Natural killer cell (primary cell): ENCODE measurements at regions not wholly inside any gene's neighbourhood (a gene's known extent, or its start where the extent isn't known, plus 50 kb on each side); places are given as distances from the start of the nearest gene placed in this dataset.

Source experiments
- ATAC-seq, 3 donors: fragments of 150-1000 bp in 2 of 3; fragments of 200-7000 bp in 1 of 3; cut with Tn5 transposase; 1 replicate in 1 of 3; 2 replicates in 2 of 3; pipeline ENCODE4 v1.10.0; 2021; ENCODE audit warnings: mild to moderate bottlenecking in 2 of 3, moderate library complexity in 2 of 3
- DNase-seq, 2 donors: peaks; one replicate each; pipeline versions ENCODE4 v3.0.0 to v3.0.0-alpha.2; 2013 to 2021; ENCODE audit warnings: mixed read lengths in 1 of 2
- H3K27ac ChIP-seq: one replicate; pipeline ENCODE4 v1.5.1; 2013; ENCODE audit warnings: mild to moderate bottlenecking, low read length
- H3K27me3 ChIP-seq: one replicate; pipeline ENCODE4 v1.6.1; 2013; ENCODE audit warnings: low read length; ENCODE audit not compliant: control insufficient read depth, insufficient read depth
- H3K36me3 ChIP-seq: one replicate; pipeline ENCODE4 v1.6.1; 2013; ENCODE audit warnings: low read length; ENCODE audit not compliant: control insufficient read depth, insufficient read depth
- H3K4me1 ChIP-seq: one replicate; pipeline ENCODE4 v1.6.1; 2013; ENCODE audit warnings: low read length; ENCODE audit not compliant: control insufficient read depth, insufficient read depth
- H3K4me3 ChIP-seq: one replicate; pipeline ENCODE4 v1.5.1; 2013; ENCODE audit warnings: low read length
- H3K9me3 ChIP-seq: one replicate; pipeline ENCODE4 v1.6.1; 2013; ENCODE audit warnings: low read length; ENCODE audit not compliant: control insufficient read depth, insufficient read depth
- H3K27ac Mint-ChIP-seq, 2 donors: one replicate each; pipeline ENCODE4 v1.8.0; 2022; ENCODE audit warnings: mild to moderate bottlenecking in 2 of 2, mixed read lengths in 2 of 2, moderate library complexity in 1 of 2
- H3K27me3 Mint-ChIP-seq, 2 donors: one replicate each; pipeline ENCODE4 v1.8.0; 2022; ENCODE audit warnings: low read depth in 2 of 2, mixed read lengths in 2 of 2
- H3K36me3 Mint-ChIP-seq: one replicate; pipeline ENCODE4 v1.8.0; 2022; ENCODE audit warnings: mixed read lengths
- H3K4me1 Mint-ChIP-seq, 2 donors: one replicate each; pipeline ENCODE4 v1.8.0; 2022; ENCODE audit warnings: mixed read lengths in 2 of 2
- H3K4me3 Mint-ChIP-seq: one replicate; pipeline ENCODE4 v1.8.0; 2022; ENCODE audit warnings: mild to moderate bottlenecking, moderate library complexity, mixed read lengths
- H3K9me3 Mint-ChIP-seq, 2 donors: one replicate each; pipeline ENCODE4 v1.8.0; 2022; ENCODE audit warnings: mixed read lengths in 2 of 2
- WGBS: methylation state at CpG from one replicate; pipeline ENCODE4 v1.1.7; 2013; ENCODE audit warnings: missing lambda C conversion rate; ENCODE audit not compliant: insufficient coverage; 5-methylcytosine and 5-hydroxymethylcytosine counted together
- intact Hi-C: fragments of 100-400 bp; cut with micrococcal nuclease; formaldehyde crosslinking; loops from one replicate; pipeline ENCODE4 v1.14.2; 2022
- TF ChIP-seq, protein P1 (sequence below): fragments of 200-600 bp; IDR thresholded peaks from one replicate; pipeline ENCODE4 v1.8.0; 2022; ENCODE audit warnings: antibody characterized with exemption

DNA sequence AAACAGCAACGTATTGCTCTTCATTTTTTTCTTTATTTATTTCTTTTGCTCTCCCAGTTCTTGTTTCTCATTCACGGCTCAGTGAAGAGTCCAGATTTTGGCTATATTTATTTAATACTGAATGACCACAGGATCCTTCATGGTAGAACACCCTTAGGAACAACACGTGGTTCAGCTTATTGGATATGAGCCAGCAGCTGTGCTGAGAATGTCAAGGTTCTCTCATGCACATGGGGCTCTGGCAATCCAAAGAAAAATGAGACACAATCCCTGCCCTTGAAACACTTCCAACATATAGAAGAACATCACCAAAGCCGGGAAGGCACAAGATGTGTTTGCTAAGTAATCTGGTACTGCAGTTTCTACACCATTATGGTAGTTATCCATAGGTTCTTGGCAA is 852.9 kb downstream of the SORCS1 start:
- ATAC-seq (no peak), DNase-seq (no peak)
- H3K27ac ChIP-seq = no peak overlapping the region
- TF ChIP-seq, protein P1, sequence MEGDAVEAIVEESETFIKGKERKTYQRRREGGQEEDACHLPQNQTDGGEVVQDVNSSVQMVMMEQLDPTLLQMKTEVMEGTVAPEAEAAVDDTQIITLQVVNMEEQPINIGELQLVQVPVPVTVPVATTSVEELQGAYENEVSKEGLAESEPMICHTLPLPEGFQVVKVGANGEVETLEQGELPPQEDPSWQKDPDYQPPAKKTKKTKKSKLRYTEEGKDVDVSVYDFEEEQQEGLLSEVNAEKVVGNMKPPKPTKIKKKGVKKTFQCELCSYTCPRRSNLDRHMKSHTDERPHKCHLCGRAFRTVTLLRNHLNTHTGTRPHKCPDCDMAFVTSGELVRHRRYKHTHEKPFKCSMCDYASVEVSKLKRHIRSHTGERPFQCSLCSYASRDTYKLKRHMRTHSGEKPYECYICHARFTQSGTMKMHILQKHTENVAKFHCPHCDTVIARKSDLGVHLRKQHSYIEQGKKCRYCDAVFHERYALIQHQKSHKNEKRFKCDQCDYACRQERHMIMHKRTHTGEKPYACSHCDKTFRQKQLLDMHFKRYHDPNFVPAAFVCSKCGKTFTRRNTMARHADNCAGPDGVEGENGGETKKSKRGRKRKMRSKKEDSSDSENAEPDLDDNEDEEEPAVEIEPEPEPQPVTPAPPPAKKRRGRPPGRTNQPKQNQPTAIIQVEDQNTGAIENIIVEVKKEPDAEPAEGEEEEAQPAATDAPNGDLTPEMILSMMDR = no peak
- no peaks in the 10 kb centered on the region for H3K36me3 Mint-ChIP-seq
- H3K36me3 ChIP-seq = no peaks in the 10 kb centered on the region
- no peaks in the 10 kb centered on the region for H3K27me3 ChIP-seq
- peaks cover 3% of the 10 kb centered on the region for H3K9me3 ChIP-seq
- no peaks in the 10 kb centered on the region for H3K27me3 Mint-ChIP-seq
- intact Hi-C loops = no loop called here
- H3K4me1 Mint-ChIP-seq = no peaks in the 10 kb centered on the region
- WGBS = 79% methylated on average over 2 of the region's 4 CpGs
- no peaks in the 10 kb centered on the region for H3K4me1 ChIP-seq
- H3K4me3 Mint-ChIP-seq = no peak overlapping the region
- H3K27ac Mint-ChIP-seq = no peak overlapping the region
- peaks cover 4 to 12% of the 10 kb centered on the region in 2 donors for H3K9me3 Mint-ChIP-seq
- H3K4me3 ChIP-seq = no peak overlapping the region

DNA sequence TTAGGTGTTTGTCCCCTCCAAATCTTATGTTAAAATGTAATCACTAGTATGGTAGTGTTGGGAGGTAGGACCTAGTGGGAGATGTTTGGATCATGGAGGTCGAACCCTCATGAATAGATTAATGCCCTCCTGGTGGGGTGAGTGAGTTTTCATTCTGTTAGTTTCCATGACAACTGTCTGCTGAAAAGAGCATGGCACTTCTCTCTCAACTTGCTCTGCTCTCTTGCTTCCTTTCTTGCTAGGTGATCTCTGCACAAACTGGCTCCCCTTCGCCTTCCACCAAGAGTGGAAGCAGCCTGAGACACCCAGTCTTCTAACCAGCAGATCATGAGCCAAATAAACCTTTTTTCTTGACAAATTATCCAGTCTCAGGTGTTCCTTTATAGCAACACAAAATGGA is 853.9 kb downstream of the SORCS1 start:
- Mint-ChIP-seq H3K36me3 (no peaks in the 10 kb centered on the region), H3K27ac (no peak overlapping the region), H3K27me3 (no peaks in the 10 kb centered on the region), H3K4me1 (no peaks in the 10 kb centered on the region), H3K4me3 (no peak overlapping the region), H3K9me3 (peaks cover 6 to 17% of the 10 kb centered on the region in 2 donors)
- Histone ChIP-seq H3K36me3 (no peaks in the 10 kb centered on the region), H3K4me1 (no peaks in the 10 kb centered on the region), H3K27me3 (no peaks in the 10 kb centered on the region), H3K4me3 (no peak overlapping the region), H3K9me3 (peaks cover 3% of the 10 kb centered on the region), H3K27ac (no peak overlapping the region)
- intact Hi-C loops = no loop called here
- 53% methylated on average over 2 of the region's 2 CpGs for WGBS
- DNase-seq (no peak), ATAC-seq (no peak)
- TF ChIP-seq, protein P1 = no peak

DNA sequence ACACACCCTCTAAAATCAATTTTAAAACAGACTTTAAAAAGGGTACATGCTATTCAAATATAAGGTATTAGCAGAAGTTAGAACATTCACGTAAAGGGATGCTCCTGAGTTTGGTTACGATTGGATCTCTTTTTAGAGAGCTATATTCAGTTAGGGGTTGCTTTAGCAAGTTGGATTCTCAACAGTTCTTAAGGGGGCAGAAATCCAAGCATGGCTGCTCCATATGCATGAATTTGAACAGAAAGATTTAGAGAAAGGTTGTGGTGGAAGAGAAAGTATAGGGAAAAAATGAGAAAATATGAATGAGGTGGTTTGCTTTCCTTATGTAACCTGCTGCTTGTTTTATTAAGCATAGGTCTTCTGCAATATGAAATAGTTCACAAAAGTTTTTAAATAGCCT is 855.1 kb downstream of the SORCS1 start:
- peaks cover 10 to 21% of the 10 kb centered on the region in 2 donors for H3K9me3 Mint-ChIP-seq
- H3K36me3 Mint-ChIP-seq = no peaks in the 10 kb centered on the region
- no peaks in the 10 kb centered on the region for H3K36me3 ChIP-seq
- no peak overlapping the region for H3K4me3 ChIP-seq
- no peaks in the 10 kb centered on the region for H3K27me3 ChIP-seq
- no peak overlapping the region for H3K27ac Mint-ChIP-seq
- DNase-seq (no peak), ATAC-seq (no peak)
- no peaks in the 10 kb centered on the region for H3K4me1 Mint-ChIP-seq
- intact Hi-C loops = no loop called here
- 81% methylated on average over 2 of the region's 2 CpGs for WGBS
- no peaks in the 10 kb centered on the region for H3K4me1 ChIP-seq
- TF ChIP-seq, protein P1 = no peak
- no peak overlapping the region for H3K27ac ChIP-seq
- no peaks in the 10 kb centered on the region for H3K27me3 Mint-ChIP-seq
- no peak overlapping the region for H3K4me3 Mint-ChIP-seq
- H3K9me3 ChIP-seq = peaks cover 3% of the 10 kb centered on the region

DNA sequence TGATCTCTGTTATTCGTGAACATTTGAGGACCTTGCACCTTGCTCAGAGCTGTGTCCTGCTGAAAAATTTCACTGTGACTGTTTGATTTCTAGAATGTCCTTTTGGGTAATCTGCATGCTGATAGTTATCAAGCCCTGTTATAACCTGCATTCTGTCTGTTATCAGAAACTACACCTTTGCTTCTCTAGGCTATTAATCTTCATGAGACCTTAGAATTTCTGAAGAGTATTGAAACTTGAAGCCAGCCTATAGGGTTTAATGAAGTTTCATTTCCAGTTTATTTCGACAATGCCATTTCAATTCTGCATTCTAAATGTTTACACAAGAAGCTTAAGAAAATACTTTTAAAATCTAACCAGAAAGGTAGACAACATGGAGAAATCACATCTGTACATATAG is 856.2 kb downstream of the SORCS1 start:
- Histone ChIP-seq H3K36me3 (no peaks in the 10 kb centered on the region), H3K27me3 (no peaks in the 10 kb centered on the region), H3K9me3 (peaks cover 3% of the 10 kb centered on the region), H3K4me3 (no peak overlapping the region), H3K4me1 (no peaks in the 10 kb centered on the region), H3K27ac (no peak overlapping the region)
- DNase-seq (no peak), ATAC-seq (no peak)
- TF ChIP-seq, protein P1 = no peak
- Mint-ChIP-seq H3K9me3 (peaks cover 10 to 21% of the 10 kb centered on the region in 2 donors), H3K27ac (no peak overlapping the region), H3K27me3 (no peaks in the 10 kb centered on the region), H3K36me3 (no peaks in the 10 kb centered on the region), H3K4me1 (no peaks in the 10 kb centered on the region), H3K4me3 (no peak overlapping the region)
- 66% methylated on average over 2 of the region's 2 CpGs for WGBS
- intact Hi-C loops = no loop called here
